WERI-Rb-1 (cell line): ENCODE measurements at regions not wholly inside any gene's neighbourhood (a gene's known extent, or its start where the extent isn't known, plus 50 kb on each side); places are given as distances from the start of the nearest gene placed in this dataset.
A peak's percentile ranks its signal among the peaks of the same experiment; 100 is the strongest.

Experiments
- DNase-seq: peaks from one replicate; pipeline ENCODE4 v3.0.0-alpha.2; 2020
- H3K27ac ChIP-seq: fragments of 250-450 bp; sonication (Bioruptor Pico); 2 replicates; pipeline ENCODE4 v1.5.1; 2020; ENCODE audit warnings: mild to moderate bottlenecking, moderate library complexity
- H3K27me3 ChIP-seq: fragments of 250-450 bp; sonication (Bioruptor Pico); 2 replicates; pipeline ENCODE4 v1.5.1; 2021; ENCODE audit warnings: mild to moderate bottlenecking, low read depth, moderate library complexity; ENCODE audit not compliant: insufficient read depth, severe bottlenecking
- H3K36me3 ChIP-seq: fragments of 250-450 bp; sonication (Bioruptor Pico); 2 replicates; pipeline ENCODE4 v1.5.1; 2020; ENCODE audit warnings: mild to moderate bottlenecking, moderate library complexity
- H3K4me3 ChIP-seq: 2 replicates; pipeline ENCODE4 v1.5.1; 2011; ENCODE audit warnings: low read depth, mild to moderate bottlenecking, control low read depth, low read length
- H3K9me3 ChIP-seq: fragments of 250-450 bp; sonication (Bioruptor Pico); 2 replicates; pipeline ENCODE4 v1.5.1; 2021; ENCODE audit warnings: mild to moderate bottlenecking, moderate library complexity; ENCODE audit not compliant: severe bottlenecking
- TF ChIP-seq, protein P1 (sequence below): IDR thresholded peaks from 2 replicates; pipeline ENCODE4 v1.5.1; 2011; ENCODE audit warnings: low read depth, mild to moderate bottlenecking, control low read depth, inconsistent platforms, low read length

DNA sequence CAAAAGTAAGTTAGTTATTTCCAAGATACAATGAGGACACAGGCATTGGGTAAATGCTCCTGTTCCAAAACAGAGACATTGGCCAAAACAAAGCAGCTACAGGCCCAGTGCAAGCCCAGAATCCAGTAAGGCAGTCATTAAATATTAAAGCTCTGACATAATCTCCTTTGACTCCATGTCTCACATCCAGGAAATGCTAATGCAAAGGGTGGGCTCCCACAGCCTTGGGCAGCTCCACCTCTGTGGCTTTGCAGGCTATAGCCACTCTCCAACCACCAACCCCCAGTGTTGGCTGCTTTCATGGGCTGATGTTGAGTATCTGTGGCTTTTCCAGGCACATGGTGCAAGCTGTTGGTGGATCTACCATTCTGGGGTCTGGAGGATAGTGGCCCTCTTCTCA is 733.4 kb upstream of the SOX9 start:
- no peak overlapping the region for H3K4me3 ChIP-seq
- H3K27me3 ChIP-seq = peaks cover 13% of the 10 kb centered on the region
- no peak for DNase-seq
- peaks cover 3% of the 10 kb centered on the region for H3K9me3 ChIP-seq
- TF ChIP-seq, protein P1, sequence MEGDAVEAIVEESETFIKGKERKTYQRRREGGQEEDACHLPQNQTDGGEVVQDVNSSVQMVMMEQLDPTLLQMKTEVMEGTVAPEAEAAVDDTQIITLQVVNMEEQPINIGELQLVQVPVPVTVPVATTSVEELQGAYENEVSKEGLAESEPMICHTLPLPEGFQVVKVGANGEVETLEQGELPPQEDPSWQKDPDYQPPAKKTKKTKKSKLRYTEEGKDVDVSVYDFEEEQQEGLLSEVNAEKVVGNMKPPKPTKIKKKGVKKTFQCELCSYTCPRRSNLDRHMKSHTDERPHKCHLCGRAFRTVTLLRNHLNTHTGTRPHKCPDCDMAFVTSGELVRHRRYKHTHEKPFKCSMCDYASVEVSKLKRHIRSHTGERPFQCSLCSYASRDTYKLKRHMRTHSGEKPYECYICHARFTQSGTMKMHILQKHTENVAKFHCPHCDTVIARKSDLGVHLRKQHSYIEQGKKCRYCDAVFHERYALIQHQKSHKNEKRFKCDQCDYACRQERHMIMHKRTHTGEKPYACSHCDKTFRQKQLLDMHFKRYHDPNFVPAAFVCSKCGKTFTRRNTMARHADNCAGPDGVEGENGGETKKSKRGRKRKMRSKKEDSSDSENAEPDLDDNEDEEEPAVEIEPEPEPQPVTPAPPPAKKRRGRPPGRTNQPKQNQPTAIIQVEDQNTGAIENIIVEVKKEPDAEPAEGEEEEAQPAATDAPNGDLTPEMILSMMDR = no peak
- H3K36me3 ChIP-seq = no peaks in the 10 kb centered on the region
- no peak overlapping the region for H3K27ac ChIP-seq

- H3K36me3 ChIP-seq = no peaks in the 10 kb centered on the region
- peaks cover 3% of the 10 kb centered on the region for H3K27me3 ChIP-seq
- TF ChIP-seq, protein P1 = no peak
- no peak overlapping the region for H3K4me3 ChIP-seq
- H3K27ac ChIP-seq = no peak overlapping the region
- no peak for DNase-seq
- H3K9me3 ChIP-seq = no peaks in the 10 kb centered on the region
These were observed 727.9 kb upstream of the SOX9 start for GRCh38 chr17:71392715-71393567.

- Histone ChIP-seq H3K4me3 (no peak overlapping the region), H3K27me3 (peaks cover 6% of the 10 kb centered on the region), H3K36me3 (no peaks in the 10 kb centered on the region), H3K9me3 (no peaks in the 10 kb centered on the region), H3K27ac (no peak overlapping the region)
- TF ChIP-seq, protein P1 = no peak
- no peak for DNase-seq
These were observed 724.9 kb upstream of the SOX9 start for GRCh38 chr17:71395901-71396300.

DNA sequence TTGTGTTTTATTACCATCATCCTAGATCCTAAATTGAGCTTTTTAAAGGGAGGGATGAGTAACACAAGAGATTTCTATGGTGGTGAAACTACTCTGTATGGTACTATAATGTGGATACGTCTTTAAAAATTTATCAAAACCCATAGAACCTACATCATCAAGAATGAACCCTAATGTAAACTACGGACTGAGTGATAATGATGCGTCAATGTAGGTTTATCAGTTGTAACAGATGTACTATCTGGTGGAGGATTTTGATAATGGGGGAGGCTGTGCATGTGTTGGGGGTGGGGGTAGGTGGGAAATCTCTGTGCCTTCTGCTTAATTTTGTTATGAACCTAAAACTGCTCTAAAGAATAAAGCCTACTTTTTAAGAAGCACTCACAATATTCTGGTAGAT is 724.1 kb upstream of the SOX9 start:
- TF ChIP-seq, protein P1 = no peak
- no peak overlapping the region for H3K4me3 ChIP-seq
- H3K9me3 ChIP-seq = no peaks in the 10 kb centered on the region

DNA sequence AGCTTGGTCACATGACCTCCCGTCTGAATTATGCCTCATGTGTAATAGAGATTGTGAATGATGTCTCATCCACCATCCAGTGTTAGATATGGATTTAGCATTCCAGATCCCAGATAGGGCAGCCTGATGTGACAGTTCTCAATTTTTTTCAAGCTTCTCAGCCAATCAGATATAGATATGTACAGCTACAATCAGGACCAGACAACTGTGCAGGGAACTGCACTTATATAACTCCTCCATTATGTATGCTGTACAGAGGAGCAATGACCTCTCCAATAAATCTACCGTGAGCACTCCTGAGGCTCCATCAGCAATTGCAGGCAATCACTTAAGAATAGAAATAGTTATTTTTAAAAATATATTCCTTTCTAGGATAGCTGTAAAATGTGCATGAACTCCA is 722.8 kb upstream of the SOX9 start:
- Histone ChIP-seq H3K27me3 (peaks cover 11% of the 10 kb centered on the region), H3K4me3 (no peak overlapping the region), H3K36me3 (no peaks in the 10 kb centered on the region), H3K9me3 (no peaks in the 10 kb centered on the region), H3K27ac (no peak overlapping the region)
- no peak for DNase-seq
- TF ChIP-seq, protein P1 = no peak

More for the DNA sequence above, 724.1 kb upstream of the SOX9 start:
- no peak overlapping the region for H3K27ac ChIP-seq
- peaks cover 7% of the 10 kb centered on the region for H3K27me3 ChIP-seq
- DNase-seq = no peak
- H3K36me3 ChIP-seq = no peaks in the 10 kb centered on the region

- Histone ChIP-seq H3K9me3 (no peaks in the 10 kb centered on the region), H3K4me3 (no peak overlapping the region), H3K27me3 (peaks cover 16% of the 10 kb centered on the region), H3K27ac (no peak overlapping the region), H3K36me3 (no peaks in the 10 kb centered on the region)
- TF ChIP-seq, protein P1 = no peak
- DNase-seq = peak; percentile 13
These were observed 722.0 kb upstream of the SOX9 start for GRCh38 chr17:71398800-71399219.
